Endodermal cell (in vitro differentiated cells): ENCODE measurements at regions not wholly inside any gene's neighbourhood (a gene's known extent, or its start where the extent isn't known, plus 50 kb on each side); places are given as distances from the start of the nearest gene placed in this dataset.

ENCODE experiments used
- DNase-seq: peaks from one replicate; pipeline ENCODE4 v3.0.0-alpha.2; 2017
- H3K27ac ChIP-seq: 2 replicates; pipeline ENCODE4 v1.5.1; 2013; ENCODE audit warnings: mild to moderate bottlenecking, low read depth, low read length, moderate library complexity
- H3K27me3 ChIP-seq: 2 replicates; pipeline ENCODE4 v1.6.1; 2013; ENCODE audit warnings: mild to moderate bottlenecking, low read length, moderate library complexity; ENCODE audit not compliant: insufficient read depth, control insufficient read depth, poor library complexity, severe bottlenecking
- H3K36me3 ChIP-seq: 2 replicates; pipeline ENCODE4 v1.7.0; 2013; ENCODE audit warnings: mild to moderate bottlenecking, low read length, moderate library complexity; ENCODE audit not compliant: control insufficient read depth, insufficient read depth
- H3K4me1 ChIP-seq: one replicate; pipeline ENCODE4 v1.7.0; 2013; ENCODE audit warnings: low read length; ENCODE audit not compliant: control insufficient read depth, insufficient read depth
- H3K4me3 ChIP-seq: 2 replicates; pipeline ENCODE4 v1.5.1; 2013; ENCODE audit warnings: mild to moderate bottlenecking, low read length, moderate library complexity
- H3K9ac ChIP-seq: 2 replicates; pipeline ENCODE4 v1.6.1; 2013; ENCODE audit warnings: mild to moderate bottlenecking, low read length, moderate library complexity; ENCODE audit not compliant: poor library complexity, severe bottlenecking; ENCODE audit errors: extremely low read depth
- H3K9me3 ChIP-seq: 2 replicates; pipeline ENCODE4 v1.6.1; 2013; ENCODE audit warnings: mild to moderate bottlenecking, low read length, moderate library complexity; ENCODE audit not compliant: control insufficient read depth
- H3K27ac Mint-ChIP-seq: 2 replicates; pipeline ENCODE4 v1.8.0; 2020; ENCODE audit warnings: mixed read lengths
- H3K27me3 Mint-ChIP-seq: 2 replicates; pipeline ENCODE4 v1.8.0; 2021; ENCODE audit warnings: mild to moderate bottlenecking, mixed read lengths; ENCODE audit not compliant: insufficient read depth
- H3K36me3 Mint-ChIP-seq: 2 replicates; pipeline ENCODE4 v1.8.0; 2020; ENCODE audit warnings: low read depth, mixed read lengths
- H3K4me1 Mint-ChIP-seq: 2 replicates; pipeline ENCODE4 v1.8.0; 2020; ENCODE audit warnings: mixed read lengths
- H3K4me3 Mint-ChIP-seq: 2 replicates; pipeline ENCODE4 v1.8.0; 2020; ENCODE audit warnings: mild to moderate bottlenecking, moderate library complexity, mixed read lengths
- H3K9me3 Mint-ChIP-seq: 2 replicates; pipeline ENCODE4 v1.8.0; 2020; ENCODE audit warnings: mild to moderate bottlenecking, mixed read lengths
- WGBS, 2 experiments: methylation state at CpG; one replicate each; pipeline versions ENCODE4 v1.1.5 to v1.1.7; 2013; ENCODE audit warnings: missing lambda C conversion rate in 2 of 2, mixed read lengths in 1 of 2; ENCODE audit not compliant: insufficient coverage in 1 of 2, insufficient read length in 1 of 2; 5-methylcytosine and 5-hydroxymethylcytosine counted together
- TF ChIP-seq, protein P1 (sequence below): fragments of 200-600 bp; sonication (generic); conservative IDR thresholded peaks from 2 replicates; pipeline ENCODE4 v1.5.0; 2021; ENCODE audit warnings: antibody characterized with exemption, mild to moderate bottlenecking

DNA sequence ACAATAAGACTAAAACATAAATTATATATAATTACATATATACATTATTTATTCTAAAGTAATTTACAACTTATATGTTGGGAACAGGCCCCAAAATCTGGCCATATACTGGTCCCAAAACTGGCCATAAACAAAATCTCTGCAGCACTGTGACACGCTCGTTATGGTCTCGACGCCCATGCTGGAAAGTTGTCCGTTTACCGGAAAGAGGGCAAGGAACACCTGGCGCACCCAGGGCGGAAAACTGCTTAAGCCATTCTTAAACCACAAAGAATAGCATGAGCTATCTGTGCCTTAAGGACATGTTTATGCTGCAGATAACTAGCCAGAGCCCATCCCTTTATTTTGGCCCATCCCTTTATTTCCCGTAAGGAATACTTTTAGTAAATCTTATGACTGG lies 164.9 kb downstream of the CENPW start:
- Histone ChIP-seq H3K9me3 (no peaks in the 10 kb centered on the region), H3K27ac (no peak overlapping the region), H3K36me3 (no peaks in the 10 kb centered on the region), H3K4me3 (no peak overlapping the region), H3K4me1 (no peaks in the 10 kb centered on the region), H3K27me3 (no peaks in the 10 kb centered on the region), H3K9ac (no peak overlapping the region)
- Mint-ChIP-seq H3K4me1 (no peaks in the 10 kb centered on the region), H3K4me3 (no peak overlapping the region), H3K27me3 (no peaks in the 10 kb centered on the region), H3K27ac (no peak overlapping the region), H3K9me3 (peaks cover 5% of the 10 kb centered on the region), H3K36me3 (no peaks in the 10 kb centered on the region)
- no peak for DNase-seq
- TF ChIP-seq, protein P1, sequence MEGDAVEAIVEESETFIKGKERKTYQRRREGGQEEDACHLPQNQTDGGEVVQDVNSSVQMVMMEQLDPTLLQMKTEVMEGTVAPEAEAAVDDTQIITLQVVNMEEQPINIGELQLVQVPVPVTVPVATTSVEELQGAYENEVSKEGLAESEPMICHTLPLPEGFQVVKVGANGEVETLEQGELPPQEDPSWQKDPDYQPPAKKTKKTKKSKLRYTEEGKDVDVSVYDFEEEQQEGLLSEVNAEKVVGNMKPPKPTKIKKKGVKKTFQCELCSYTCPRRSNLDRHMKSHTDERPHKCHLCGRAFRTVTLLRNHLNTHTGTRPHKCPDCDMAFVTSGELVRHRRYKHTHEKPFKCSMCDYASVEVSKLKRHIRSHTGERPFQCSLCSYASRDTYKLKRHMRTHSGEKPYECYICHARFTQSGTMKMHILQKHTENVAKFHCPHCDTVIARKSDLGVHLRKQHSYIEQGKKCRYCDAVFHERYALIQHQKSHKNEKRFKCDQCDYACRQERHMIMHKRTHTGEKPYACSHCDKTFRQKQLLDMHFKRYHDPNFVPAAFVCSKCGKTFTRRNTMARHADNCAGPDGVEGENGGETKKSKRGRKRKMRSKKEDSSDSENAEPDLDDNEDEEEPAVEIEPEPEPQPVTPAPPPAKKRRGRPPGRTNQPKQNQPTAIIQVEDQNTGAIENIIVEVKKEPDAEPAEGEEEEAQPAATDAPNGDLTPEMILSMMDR, result no peak
- WGBS, 2 experiments, result 95 to 96% methylated on average over 8 to 9 of the region's 9 CpGs

- no peaks in the 10 kb centered on the region for H3K4me1 ChIP-seq
- TF ChIP-seq, protein P1, result no peak
- H3K27me3 ChIP-seq, result no peaks in the 10 kb centered on the region
- Mint-ChIP-seq H3K9me3 (no peaks in the 10 kb centered on the region), H3K4me1 (no peaks in the 10 kb centered on the region), H3K36me3 (no peaks in the 10 kb centered on the region), H3K4me3 (no peak overlapping the region), H3K27ac (no peak overlapping the region), H3K27me3 (no peaks in the 10 kb centered on the region)
- no peak overlapping the region for H3K4me3 ChIP-seq
- H3K36me3 ChIP-seq, result no peaks in the 10 kb centered on the region
- no peak for DNase-seq
- 94% methylated on average over 1 of the region's 1 CpG; no CpG with 5 or more reads in 1 of the 2 experiments for WGBS, 2 experiments
- H3K9ac ChIP-seq, result no peak overlapping the region
- no peak overlapping the region for H3K27ac ChIP-seq
- no peaks in the 10 kb centered on the region for H3K9me3 ChIP-seq
Observed at GRCh38 chr6:126513198-126513597, 173.3 kb downstream of the CENPW start.

- WGBS, 2 experiments, result 63% methylated on average over 1 of the region's 1 CpG; no CpG with 5 or more reads in 1 of the 2 experiments
- H3K36me3 Mint-ChIP-seq, result no peaks in the 10 kb centered on the region
- H3K27me3 Mint-ChIP-seq, result no peaks in the 10 kb centered on the region
- no peak overlapping the region for H3K9ac ChIP-seq
- no peak for DNase-seq
- no peak overlapping the region for H3K27ac ChIP-seq
- H3K9me3 Mint-ChIP-seq, result no peaks in the 10 kb centered on the region
- no peaks in the 10 kb centered on the region for H3K4me1 ChIP-seq
- H3K4me3 ChIP-seq, result no peak overlapping the region
- no peak overlapping the region for H3K27ac Mint-ChIP-seq
- H3K27me3 ChIP-seq, result no peaks in the 10 kb centered on the region
- no peaks in the 10 kb centered on the region for H3K9me3 ChIP-seq
- no peaks in the 10 kb centered on the region for H3K4me1 Mint-ChIP-seq
- no peaks in the 10 kb centered on the region for H3K36me3 ChIP-seq
- H3K4me3 Mint-ChIP-seq, result no peak overlapping the region
- TF ChIP-seq, protein P1, result no peak
Observed at GRCh38 chr6:126516411-126516810, 176.5 kb downstream of the CENPW start.
